HEK293 (cell line): ENCODE measurements at regions not wholly inside any gene's neighbourhood (a gene's known extent, or its start where the extent isn't known, plus 50 kb on each side); places are given as distances from the start of the nearest gene placed in this dataset.

Experiments
- MEIS1 ChIP-seq: sonication (generic); formaldehyde crosslinking; IDR thresholded peaks from 2 replicates; pipeline ENCODE4 v1.8.1; 2022; ENCODE audit warnings: missing genetic modification reagents, mild to moderate bottlenecking, borderline replicate concordance
- PRDM10 ChIP-seq: fragments of 450-650 bp; formaldehyde crosslinking; IDR thresholded peaks from 2 replicates; pipeline ENCODE4 v1.5.1; 2016; ENCODE audit warnings: missing biosample characterization, missing genetic modification characterization
- PRDM6 ChIP-seq: fragments of 450-650 bp; formaldehyde crosslinking; IDR thresholded peaks from 2 replicates; pipeline ENCODE4 v1.5.1; 2017; ENCODE audit warnings: missing biosample characterization, missing genetic modification characterization
- REST ChIP-seq: fragments of 450-650 bp; formaldehyde crosslinking; IDR thresholded peaks from 2 replicates; pipeline ENCODE4 v1.5.1; 2016; ENCODE audit warnings: missing biosample characterization, missing genetic modification characterization
- YY1 ChIP-seq: fragments of 450-650 bp; formaldehyde crosslinking; IDR thresholded peaks from 2 replicates; pipeline ENCODE4 v1.5.1; 2018; ENCODE audit warnings: missing biosample characterization, missing genetic modification characterization
- ZBTB44 ChIP-seq: fragments of 450-650 bp; IDR thresholded peaks from 2 replicates; pipeline ENCODE4 v1.5.1; 2018; ENCODE audit warnings: missing biosample characterization, mild to moderate bottlenecking, missing genetic modification characterization
- ZBTB8A ChIP-seq: fragments of 450-650 bp; formaldehyde crosslinking; IDR thresholded peaks from 2 replicates; pipeline ENCODE4 v1.5.1; 2016; ENCODE audit warnings: missing biosample characterization, missing genetic modification characterization
- ZNF155 ChIP-seq: fragments of 450-650 bp; formaldehyde crosslinking; IDR thresholded peaks from 2 replicates; pipeline ENCODE4 v1.5.1; 2016; ENCODE audit warnings: missing biosample characterization, missing genetic modification characterization
- ZNF175 ChIP-seq: fragments of 450-650 bp; formaldehyde crosslinking; IDR thresholded peaks from 2 replicates; pipeline ENCODE4 v1.5.1; 2016; ENCODE audit warnings: missing biosample characterization, missing genetic modification characterization
- ZNF18 ChIP-seq: fragments of 450-650 bp; formaldehyde crosslinking; IDR thresholded peaks from 2 replicates; pipeline ENCODE4 v1.5.1; 2016; ENCODE audit warnings: missing biosample characterization, missing genetic modification characterization
- ZNF2 ChIP-seq: fragments of 450-650 bp; formaldehyde crosslinking; IDR thresholded peaks from 2 replicates; pipeline ENCODE4 v1.5.1; 2016; ENCODE audit warnings: missing biosample characterization, missing genetic modification characterization
- ZNF211 ChIP-seq: fragments of 450-650 bp; formaldehyde crosslinking; IDR thresholded peaks from 2 replicates; pipeline ENCODE4 v1.5.1; 2016; ENCODE audit warnings: low read depth, missing biosample characterization, missing genetic modification characterization
- ZNF513 ChIP-seq: fragments of 450-650 bp; IDR thresholded peaks from 2 replicates; pipeline ENCODE4 v1.5.1; 2018; ENCODE audit warnings: missing biosample characterization, missing genetic modification characterization
- ZNF518A ChIP-seq: fragments of 450-650 bp; formaldehyde crosslinking; conservative IDR thresholded peaks from 2 replicates; pipeline ENCODE4 v1.5.1; 2016; ENCODE audit warnings: low read depth, missing biosample characterization, missing genetic modification characterization
- ZNF521 ChIP-seq: fragments of 450-650 bp; formaldehyde crosslinking; IDR thresholded peaks from 2 replicates; pipeline ENCODE4 v1.5.1; 2017; ENCODE audit warnings: missing biosample characterization, mild to moderate bottlenecking, missing genetic modification characterization
- ZNF555 ChIP-seq: fragments of 450-650 bp; formaldehyde crosslinking; conservative IDR thresholded peaks from 2 replicates; pipeline ENCODE4 v1.5.1; 2017; ENCODE audit warnings: missing biosample characterization, mild to moderate bottlenecking, missing genetic modification characterization, inconsistent platforms
- ZNF558 ChIP-seq: fragments of 450-650 bp; formaldehyde crosslinking; IDR thresholded peaks from 2 replicates; pipeline ENCODE4 v1.5.1; 2016; ENCODE audit warnings: missing biosample characterization, missing genetic modification characterization
- ZNF610 ChIP-seq: fragments of 450-650 bp; formaldehyde crosslinking; IDR thresholded peaks from 2 replicates; pipeline ENCODE4 v1.5.1; 2016; ENCODE audit warnings: missing biosample characterization, missing genetic modification characterization, borderline replicate concordance
- ZNF664 ChIP-seq: fragments of 450-650 bp; formaldehyde crosslinking; IDR thresholded peaks from 2 replicates; pipeline ENCODE4 v1.5.1; 2016; ENCODE audit warnings: missing biosample characterization, missing genetic modification characterization

GRCh38 chrX:155767051-155767875 lies 113.9 kb upstream of the VAMP7 start (continued):
- TF ChIP-seq PRDM6 (tag by site-specific recombination) (no peak), ZBTB44 (tag by site-specific recombination) (no peak), ZNF518A (no peak), ZNF155 (no peak), ZNF513 (peak; percentile 82), ZNF555 (no peak), ZNF211 (tag by site-specific recombination) (0 out of 2 replicates have a peak, but pooled peaks have one; percentile 37), MEIS1 (no peak), ZNF2 (0 out of 2 replicates have a peak, but pooled peaks have one; percentile 31), REST (no peak), PRDM10 (tag by site-specific recombination) (peak; percentile 92), ZNF610 (tag by site-specific recombination) (no peak), YY1 (tag by site-specific recombination) (no peak), ZNF175 (tag by site-specific recombination) (no peak), ZNF521 (no peak), ZNF18 (tag by site-specific recombination) (no peak), ZNF558 (tag by site-specific recombination) (no peak), ZBTB8A (no peak), ZNF664 (tag by site-specific recombination) (no peak)
